ENCODE measurements at regions not wholly inside any gene's neighbourhood (a gene's known extent, or its start where the extent isn't known, plus 50 kb on each side); places are given as distances from the start of the nearest gene placed in this dataset.

GRCh38 chr12:58801986-58802385, 118.3 kb downstream of the LRIG3 start:
- Mint-ChIP-seq H3K4me3 (no peak overlapping the region), H3K27ac (no peak overlapping the region), H3K4me1 (no peaks in the 10 kb centered on the region), H3K9me3 (peaks cover 20% of the 10 kb centered on the region), H3K36me3 (no peaks in the 10 kb centered on the region), H3K27me3 (ENCODE audit: low read depth) (no peaks in the 10 kb centered on the region)
- no peak for DNase-seq (ENCODE audit: low spot score in 2 of 2, unreplicated experiment in 2 of 2)
- no peak for TF ChIP-seq CTCF (IDR thresholded peaks at IDR 0.05; ENCODE audit: unreplicated experiment)

- TF ChIP-seq CTCF (IDR thresholded peaks at IDR 0.05; ENCODE audit: unreplicated experiment), result no peak
- Mint-ChIP-seq H3K36me3 (no peaks in the 10 kb centered on the region), H3K27me3 (ENCODE audit: low read depth) (no peaks in the 10 kb centered on the region), H3K4me1 (no peaks in the 10 kb centered on the region), H3K4me3 (no peak overlapping the region), H3K9me3 (peaks cover 11% of the 10 kb centered on the region), H3K27ac (no peak overlapping the region)
- no peak for DNase-seq (ENCODE audit: low spot score in 2 of 2, unreplicated experiment in 2 of 2)
These were observed 116.4 kb downstream of the LRIG3 start for GRCh38 chr12:58803908-58804307.

GRCh38 chr12:58804749-58805148, 115.6 kb downstream of the LRIG3 start:
- H3K27me3 Mint-ChIP-seq (ENCODE audit: low read depth), result no peaks in the 10 kb centered on the region

GRCh38 chr12:58809064-58809607, 111.2 kb downstream of the LRIG3 start:
- Mint-ChIP-seq H3K27me3 (ENCODE audit: low read depth) (no peaks in the 10 kb centered on the region), H3K36me3 (no peaks in the 10 kb centered on the region), H3K27ac (no peak overlapping the region), H3K4me1 (peaks cover 12% of the 10 kb centered on the region), H3K9me3 (no peaks in the 10 kb centered on the region), H3K4me3 (no peak overlapping the region)
- no peak for DNase-seq (ENCODE audit: low spot score in 2 of 2, unreplicated experiment in 2 of 2)
- TF ChIP-seq CTCF (IDR thresholded peaks at IDR 0.05; ENCODE audit: unreplicated experiment), result no peak

More at GRCh38 chr12:58804749-58805148, 115.6 kb downstream of the LRIG3 start:
- no peak overlapping the region for H3K27ac Mint-ChIP-seq
- H3K4me3 Mint-ChIP-seq, result no peak overlapping the region
- peak; percentile 31 for TF ChIP-seq CTCF (IDR thresholded peaks at IDR 0.05; ENCODE audit: unreplicated experiment)
- H3K9me3 Mint-ChIP-seq, result peaks cover 3% of the 10 kb centered on the region
- no peaks in the 10 kb centered on the region for H3K4me1 Mint-ChIP-seq
- DNase-seq (ENCODE audit: low spot score in 2 of 2, unreplicated experiment in 2 of 2), result no peak
- H3K36me3 Mint-ChIP-seq, result no peaks in the 10 kb centered on the region

- Mint-ChIP-seq H3K27ac (no peak overlapping the region), H3K4me1 (peaks cover 13% of the 10 kb centered on the region), H3K9me3 (no peaks in the 10 kb centered on the region), H3K27me3 (ENCODE audit: low read depth) (no peaks in the 10 kb centered on the region), H3K4me3 (no peak overlapping the region), H3K36me3 (no peaks in the 10 kb centered on the region)
- no peak for DNase-seq (ENCODE audit: low spot score in 2 of 2, unreplicated experiment in 2 of 2)
- no peak for TF ChIP-seq CTCF (IDR thresholded peaks at IDR 0.05; ENCODE audit: unreplicated experiment)
These were observed 109.0 kb downstream of the LRIG3 start for GRCh38 chr12:58811346-58811745.

GRCh38 chr12:58812214-58812613, 108.1 kb downstream of the LRIG3 start:
- H3K27me3 Mint-ChIP-seq (ENCODE audit: low read depth), result no peaks in the 10 kb centered on the region
- H3K9me3 Mint-ChIP-seq, result no peaks in the 10 kb centered on the region
- no peaks in the 10 kb centered on the region for H3K36me3 Mint-ChIP-seq
- no peak for DNase-seq (ENCODE audit: low spot score in 2 of 2, unreplicated experiment in 2 of 2)
- no peak overlapping the region for H3K4me3 Mint-ChIP-seq
- no peak for TF ChIP-seq CTCF (IDR thresholded peaks at IDR 0.05; ENCODE audit: unreplicated experiment)
- H3K27ac Mint-ChIP-seq, result no peak overlapping the region
- peaks cover 13% of the 10 kb centered on the region for H3K4me1 Mint-ChIP-seq
